HG03039 (cell line): ENCODE measurements at regions not wholly inside any gene's neighbourhood (a gene's known extent, or its start where the extent isn't known, plus 50 kb on each side); places are given as distances from the start of the nearest gene placed in this dataset.
"Not testable (repeated sequence)": the region's sequence is repeated elsewhere in the genome, so short reads cannot be mapped to it uniquely, and the experiment has no call there.

Source experiments
- ATAC-seq: cut with Tn5 transposase; IDR thresholded peaks from one replicate; pipeline ENCODE4 v1.9.1; 2021; ENCODE audit warnings: mild to moderate bottlenecking, moderate library complexity; ENCODE audit not compliant: unreplicated experiment

DNA sequence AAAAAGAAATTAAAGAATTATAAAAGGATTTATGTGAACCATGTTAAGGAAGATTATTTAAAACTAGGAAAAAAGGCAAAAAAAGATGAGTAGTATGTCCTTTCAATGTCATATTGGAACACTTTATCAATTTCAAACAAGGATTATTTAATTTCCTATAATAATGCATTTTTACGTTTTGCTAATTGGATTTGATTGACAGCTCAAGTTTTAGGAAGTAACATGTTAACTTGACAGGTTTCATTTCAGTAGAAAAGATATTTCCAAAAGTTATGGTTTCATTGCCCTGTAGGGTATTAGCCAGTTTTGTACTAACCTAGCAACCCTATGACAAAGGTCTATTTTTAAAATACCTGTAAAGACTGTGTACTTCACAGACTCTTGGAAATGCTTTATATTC lies 379.6 kb upstream of the ZFP42 start:
- ATAC-seq = no peak

DNA sequence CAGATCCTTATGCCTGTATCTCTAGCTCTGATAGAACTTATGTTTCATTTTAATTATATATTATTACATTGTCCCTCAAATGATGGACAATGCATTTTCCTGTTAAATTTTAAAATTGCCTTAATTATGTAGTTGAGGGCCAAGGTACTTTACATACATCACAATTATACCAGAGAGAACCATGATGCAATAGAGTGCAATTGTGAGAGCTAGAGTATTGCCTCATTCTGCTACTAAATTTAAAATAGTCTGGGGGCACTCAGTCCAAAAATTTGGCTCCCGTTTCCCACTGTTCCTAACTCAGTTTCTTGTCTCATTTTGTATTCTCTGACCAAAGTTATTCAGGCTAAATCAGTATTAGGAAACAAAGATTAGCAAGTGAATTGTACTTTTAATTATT lies 378.5 kb upstream of the ZFP42 start:
- no peak for ATAC-seq

DNA sequence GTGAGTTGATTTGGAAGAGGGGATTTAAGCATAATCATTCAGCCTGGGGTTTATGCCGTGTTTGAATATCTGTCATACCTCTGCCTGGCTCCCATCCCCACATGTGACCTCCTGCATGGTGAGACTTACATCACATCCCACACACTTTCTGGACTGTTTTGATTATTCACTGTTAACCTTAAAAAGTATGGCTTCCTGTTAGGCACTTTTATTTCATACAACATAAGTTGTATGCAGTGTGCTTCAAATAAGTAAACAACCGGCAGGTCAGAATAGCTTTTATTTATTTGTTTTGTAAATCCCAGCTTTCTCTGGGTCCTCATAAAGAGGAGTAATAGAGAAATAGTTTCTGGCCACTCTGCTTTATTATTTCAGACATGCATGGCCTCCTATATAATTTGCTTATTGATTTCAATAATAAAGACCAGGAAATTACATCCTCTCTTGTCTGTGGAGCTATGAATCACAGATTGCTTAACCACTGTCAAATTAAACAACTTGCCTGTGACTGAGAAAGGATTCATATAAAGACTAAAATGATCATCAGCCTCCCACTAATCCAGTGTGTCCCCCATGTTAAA lies 376.8 kb upstream of the ZFP42 start:
- no peak for ATAC-seq

DNA sequence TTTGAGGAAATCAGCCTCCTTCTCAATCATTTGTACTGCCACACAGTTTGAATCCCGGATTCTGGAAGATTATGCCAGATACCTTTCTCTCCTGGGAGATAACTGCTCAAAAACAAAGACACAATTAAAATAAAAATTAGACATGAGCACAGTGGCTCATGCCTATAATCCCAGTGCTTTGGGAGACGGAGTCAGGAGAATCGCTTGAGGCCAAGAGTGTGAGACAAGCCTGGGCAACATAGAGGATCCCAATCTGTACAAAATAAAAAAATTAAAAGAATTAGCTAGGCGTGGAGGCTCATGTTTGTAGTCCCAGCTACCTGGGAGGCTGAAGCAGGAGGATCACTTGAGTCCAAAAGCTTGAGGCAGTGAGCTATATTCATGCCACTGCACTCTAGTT lies 376.3 kb upstream of the ZFP42 start:
- ATAC-seq = no peak

DNA sequence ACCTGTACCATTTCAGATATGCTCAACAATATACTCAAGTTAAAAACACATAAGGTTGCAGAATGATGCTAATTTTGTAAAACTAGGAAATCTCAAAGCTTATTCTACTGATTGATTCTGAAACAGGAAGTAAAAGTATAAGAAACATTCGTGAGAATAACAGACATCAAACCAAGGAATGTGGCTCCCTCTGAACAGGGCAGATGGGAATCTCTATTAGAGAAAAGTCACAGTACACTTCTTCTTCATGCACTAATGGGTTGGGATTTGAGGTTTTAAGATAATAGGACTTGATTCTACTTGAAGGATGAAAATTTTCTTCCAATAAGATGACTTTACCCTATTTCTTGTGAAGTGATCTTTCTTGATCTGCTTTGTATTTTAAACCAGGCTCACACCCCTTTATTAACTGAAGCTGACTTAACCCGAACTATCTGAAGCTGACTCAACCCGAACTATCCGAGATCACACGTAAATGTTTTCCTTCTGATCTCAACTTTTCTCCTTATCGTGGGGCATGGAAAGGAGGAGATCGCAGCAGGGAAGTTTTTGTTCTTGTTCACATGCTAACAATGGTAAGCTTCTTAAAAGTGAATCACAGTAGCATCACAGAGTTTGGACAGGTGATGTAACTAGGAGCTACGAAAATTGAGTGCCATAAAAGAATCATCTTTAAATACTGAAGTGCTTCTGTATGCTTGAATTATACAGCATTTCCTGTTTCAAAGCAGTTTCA lies 363.1 kb upstream of the ZFP42 start:
- ATAC-seq = no peak

DNA sequence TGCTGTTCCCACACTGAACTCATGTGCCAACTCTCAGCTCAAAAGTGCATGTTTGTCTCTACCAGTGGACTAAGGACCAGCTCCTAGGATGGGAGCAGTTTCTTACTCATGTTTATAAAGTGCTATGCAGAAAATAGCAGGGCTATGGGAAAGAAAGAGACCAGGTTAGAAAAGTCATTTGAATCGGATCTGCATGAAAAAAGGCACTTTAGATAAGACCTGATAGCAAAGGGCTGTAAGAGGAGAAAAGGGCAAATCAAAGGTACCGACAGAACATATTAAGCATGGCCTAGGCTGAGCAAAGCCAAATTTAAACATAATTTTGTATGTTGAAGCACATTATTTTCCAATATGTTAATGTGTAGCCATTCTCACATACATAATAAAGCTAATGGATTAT lies 362.3 kb upstream of the ZFP42 start:
- ATAC-seq = no peak

DNA sequence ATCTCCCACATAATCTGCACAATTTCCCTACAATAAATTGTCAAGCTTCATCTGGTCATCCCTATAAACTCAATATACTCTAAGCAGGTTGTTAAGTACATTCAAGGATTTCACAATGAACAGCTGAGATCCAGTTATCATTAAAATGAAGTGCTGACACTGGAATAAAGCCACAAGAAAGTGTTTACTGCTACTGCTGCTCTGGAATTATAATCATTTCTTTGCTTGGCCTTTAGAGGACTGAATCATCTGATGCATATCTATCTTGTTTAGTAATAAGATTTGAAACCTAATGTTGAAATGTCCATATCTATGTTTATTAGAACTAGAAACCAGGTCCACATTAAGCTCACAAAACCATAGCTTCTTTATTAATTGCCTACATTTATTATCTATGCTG lies 338.6 kb upstream of the ZFP42 start:
- no peak for ATAC-seq

DNA sequence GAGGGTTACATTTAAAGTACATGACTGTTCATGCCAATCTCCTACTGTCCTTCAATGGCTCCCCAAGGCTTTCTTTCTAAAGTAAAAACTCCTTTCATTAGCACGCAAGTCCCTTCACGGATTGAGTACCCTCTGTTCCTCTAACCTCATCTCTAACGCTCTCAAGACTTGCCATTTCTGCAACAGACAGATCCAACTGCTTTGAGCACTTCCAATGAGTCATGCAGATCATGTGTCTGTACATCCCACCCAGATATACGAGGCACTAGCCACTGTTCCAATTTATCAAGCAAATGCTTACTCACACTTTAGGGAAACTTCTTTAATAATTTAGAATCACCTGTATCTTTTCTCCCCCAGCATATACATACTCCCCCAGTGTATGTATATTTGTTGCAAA lies 332.5 kb upstream of the ZFP42 start:
- no peak for ATAC-seq

DNA sequence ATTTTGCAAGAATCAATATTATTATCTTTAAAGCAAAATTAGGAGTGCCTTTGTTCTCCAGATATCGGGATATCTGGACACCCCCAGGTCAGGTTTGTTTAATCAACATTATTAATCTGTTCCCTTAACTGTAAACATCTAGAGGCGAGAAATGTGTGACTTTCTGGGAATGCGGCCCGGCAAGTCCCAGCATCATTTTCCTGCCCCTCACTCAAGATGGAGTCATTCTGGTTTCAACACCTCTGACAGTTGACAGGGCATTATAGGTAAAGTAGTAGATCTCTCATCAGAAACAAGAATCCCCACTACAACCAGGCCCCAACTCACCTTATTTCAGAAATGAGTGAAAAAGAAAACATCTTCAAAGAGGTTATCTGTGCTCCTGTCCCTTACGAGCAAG lies 331.6 kb upstream of the ZFP42 start:
- no peak for ATAC-seq

DNA sequence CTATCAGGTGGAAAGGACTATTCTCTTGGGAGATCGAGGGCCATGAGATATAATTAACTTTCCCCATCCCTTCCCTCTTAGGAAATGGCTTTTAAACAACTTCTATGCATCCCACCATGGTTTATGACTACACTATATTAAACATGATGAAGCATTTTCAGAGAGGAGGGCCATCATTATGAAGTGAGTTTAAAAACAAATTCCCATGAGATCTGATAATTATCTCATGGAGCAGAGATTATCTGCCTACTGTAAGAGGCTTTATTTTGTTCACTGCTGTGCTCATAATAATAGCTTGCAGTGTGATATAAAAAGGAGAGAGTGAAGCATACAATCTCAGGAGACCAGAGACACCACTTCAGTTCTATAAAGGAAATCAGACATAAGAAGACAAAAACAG lies 330.5 kb upstream of the ZFP42 start:
- ATAC-seq = no peak

DNA sequence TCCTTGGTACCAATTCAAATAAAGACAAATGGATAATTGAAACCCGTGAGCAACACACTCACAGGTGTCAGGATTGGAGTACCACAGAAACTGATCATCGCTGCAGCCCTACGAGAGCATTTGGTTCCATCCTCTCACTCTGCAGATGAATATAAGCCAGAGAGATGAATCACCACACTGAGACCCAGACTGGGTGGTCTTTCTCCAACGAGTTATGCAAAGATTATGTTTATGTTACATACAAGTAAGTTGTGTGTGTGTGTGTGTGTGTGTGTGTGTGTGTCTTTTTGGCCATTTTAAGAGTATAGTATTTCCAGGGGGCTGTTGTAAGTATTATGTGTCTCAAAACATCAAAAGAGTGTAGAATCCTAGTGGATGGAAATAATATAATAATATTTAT lies 329.5 kb upstream of the ZFP42 start:
- no peak for ATAC-seq

DNA sequence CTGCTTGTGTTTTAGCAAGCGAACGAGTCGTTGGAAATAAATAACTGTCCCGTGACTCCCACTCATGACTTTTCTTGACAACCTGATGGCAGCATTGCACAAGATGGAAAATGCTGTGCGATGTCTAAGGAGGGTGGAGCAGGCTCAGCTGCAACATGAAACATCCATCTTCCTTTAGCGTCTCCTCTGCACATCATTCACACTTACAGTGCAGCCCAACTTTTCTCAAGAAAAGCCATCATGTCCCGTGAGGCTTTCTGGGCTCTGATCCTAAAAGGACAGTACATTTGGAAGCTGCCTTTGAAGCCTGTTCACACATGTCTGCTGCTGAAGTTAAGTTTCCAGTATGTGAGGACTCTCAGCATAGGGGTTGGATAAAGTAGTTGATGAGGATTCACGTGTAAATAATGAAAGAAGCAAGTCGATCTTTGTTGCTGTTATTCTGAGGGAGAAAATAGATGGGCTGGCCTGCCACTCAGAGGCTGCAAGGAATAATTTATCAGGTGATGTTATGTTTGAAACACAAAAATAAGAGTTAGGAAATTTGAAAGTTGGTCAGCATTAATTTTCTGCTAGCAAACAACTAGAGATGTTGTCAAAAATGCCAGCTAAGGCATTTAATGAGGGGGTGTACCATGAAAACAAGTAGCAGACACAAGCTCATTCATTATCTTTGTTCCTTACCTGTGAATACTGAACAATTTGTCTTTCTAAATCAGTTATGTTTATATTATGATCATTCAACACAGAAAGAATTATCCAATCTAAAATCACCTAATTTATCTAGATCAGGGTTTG lies 328.7 kb upstream of the ZFP42 start:
- no peak for ATAC-seq

DNA sequence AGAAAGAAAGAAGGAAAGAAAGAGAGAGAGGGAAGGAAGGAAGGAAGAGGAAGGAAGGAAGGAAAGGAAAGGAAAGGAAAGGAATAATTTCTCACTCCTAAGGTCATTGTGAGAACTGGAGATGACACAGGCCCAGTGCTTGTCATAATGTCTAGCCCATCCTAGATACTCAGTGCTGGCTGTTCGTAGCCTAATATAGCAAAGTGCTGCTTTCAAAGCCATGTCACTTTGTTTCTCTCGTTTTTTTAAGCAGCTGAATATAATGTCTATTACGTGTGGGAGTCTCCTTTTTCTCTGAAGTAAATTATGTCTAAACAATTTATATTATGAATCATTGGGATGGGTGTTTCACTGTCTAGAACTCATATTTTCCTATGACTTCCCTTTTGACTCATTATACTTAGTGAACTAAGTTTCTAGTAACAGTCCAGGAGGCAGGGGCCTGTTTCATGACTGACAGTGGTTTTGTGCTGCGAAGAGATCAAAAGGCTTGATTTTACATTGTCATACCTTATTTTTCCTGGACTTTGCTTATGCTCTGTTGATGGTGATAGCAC lies 327.0 kb upstream of the ZFP42 start:
- ATAC-seq = no peak

DNA sequence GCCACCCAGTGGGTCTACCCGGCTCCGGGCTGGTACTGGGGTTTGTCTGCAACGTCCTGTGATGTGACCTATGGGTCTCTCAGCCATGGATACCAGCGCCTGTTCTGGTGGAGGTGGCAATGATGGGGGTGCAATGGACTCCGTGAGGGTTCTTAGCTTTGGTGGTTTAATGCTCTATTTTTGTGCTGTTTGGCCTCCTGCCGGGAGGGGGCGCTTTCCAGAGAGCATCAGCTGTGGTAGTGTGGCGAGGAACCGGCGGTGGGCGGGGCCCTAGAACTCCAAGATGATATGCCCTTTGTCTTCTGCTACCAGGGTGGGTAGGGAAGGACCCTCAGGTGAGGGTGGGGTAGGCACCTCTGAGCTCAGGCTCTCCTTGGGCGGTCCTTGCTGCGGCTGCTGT lies 324.1 kb upstream of the ZFP42 start:
- ATAC-seq = not testable (repeated sequence)

DNA sequence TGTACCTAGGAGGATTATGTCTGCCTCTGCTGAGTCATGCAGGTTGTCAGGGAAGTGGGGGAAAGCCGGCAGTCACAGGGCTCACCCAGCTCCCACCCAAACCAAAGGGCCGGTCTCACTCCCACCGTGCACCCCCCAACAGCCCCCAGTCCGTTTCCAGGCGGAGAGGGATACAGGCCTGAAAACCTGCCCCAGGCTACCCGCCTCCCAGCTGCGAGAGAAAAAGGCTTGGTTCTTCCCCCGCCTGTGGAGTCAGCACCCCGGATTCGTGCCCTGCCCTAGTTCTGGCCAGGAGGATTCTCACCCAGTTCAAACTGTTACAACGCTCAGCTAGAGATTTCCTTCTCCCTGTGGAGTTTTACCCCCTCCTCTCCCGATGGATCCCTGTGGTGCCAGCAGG lies 323.6 kb upstream of the ZFP42 start:
- not testable (repeated sequence) for ATAC-seq

DNA sequence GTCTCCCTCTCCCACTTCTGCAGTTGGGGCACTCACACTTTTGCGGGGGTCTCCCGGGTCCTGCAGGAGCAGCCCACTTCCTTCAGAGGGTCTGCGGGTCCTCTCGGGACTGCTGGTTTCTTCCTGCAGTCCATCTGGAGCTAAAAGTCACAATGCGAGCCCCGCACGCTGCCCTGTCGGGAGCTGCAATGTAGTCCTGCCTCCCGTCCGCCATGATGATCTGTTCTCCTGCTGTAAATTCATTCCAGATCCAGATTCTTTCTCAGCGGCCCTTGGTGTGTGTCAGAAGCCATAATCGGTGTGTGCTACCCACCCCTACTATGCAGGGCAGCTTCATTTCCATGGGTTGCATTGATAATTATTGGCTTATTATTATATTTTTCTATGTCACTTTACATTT lies 323.0 kb upstream of the ZFP42 start:
- ATAC-seq = not testable (repeated sequence)

DNA sequence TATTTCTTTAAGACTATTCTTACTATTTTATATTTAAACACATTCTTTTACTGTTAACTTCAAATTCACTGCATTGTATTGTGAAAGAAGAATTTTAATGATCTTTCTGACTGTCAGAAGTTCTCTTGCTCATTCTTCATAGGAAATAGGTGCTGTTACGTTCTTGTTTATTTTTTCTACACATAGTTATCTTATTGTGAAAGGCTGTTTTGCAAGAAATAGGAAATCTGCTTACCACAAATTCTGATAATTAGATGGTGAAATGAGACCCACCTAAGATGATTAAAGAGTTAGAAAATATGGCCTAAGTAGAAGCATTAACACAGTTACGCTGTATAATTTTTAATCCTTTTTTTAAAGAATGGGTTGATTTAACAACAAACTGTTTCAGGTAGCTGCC lies 316.1 kb upstream of the ZFP42 start:
- no peak for ATAC-seq

DNA sequence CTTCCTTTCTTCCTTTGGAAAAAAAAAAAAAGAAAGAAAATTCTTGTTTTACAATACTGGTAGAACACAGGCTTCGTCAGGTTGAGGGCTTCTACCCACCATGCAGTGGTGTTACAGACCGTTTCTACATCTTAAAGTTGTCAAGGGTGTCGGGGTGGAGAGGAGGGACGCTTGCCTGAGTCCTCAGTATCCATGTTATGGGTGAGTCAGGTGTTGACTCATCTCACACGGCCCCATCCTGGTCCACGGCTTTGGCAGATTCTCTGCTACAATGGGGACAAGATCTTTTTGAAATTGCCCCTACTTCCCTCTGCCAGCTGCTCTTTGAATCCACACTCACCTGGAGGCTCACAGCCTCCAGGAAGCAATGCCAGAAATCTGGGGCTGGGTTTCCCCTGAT lies 310.3 kb upstream of the ZFP42 start:
- ATAC-seq = no peak

DNA sequence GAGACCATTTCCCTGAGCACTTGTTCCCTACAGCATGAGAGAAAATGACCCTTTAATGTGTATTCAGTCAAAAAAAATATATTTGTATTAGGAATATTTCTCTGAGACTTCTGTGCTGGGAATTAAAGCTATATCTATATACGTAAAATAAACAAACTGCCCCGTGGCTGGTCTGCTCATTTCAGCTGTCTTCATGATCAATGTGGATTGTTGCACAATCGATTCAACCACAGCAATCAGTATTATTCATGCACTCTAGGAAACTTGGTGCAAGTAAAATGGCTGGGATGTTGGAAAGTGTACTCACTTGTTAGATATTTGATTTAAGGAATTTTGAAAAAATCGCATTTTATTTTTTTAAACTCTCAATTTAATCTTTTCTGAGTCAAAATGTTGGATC lies 307.9 kb upstream of the ZFP42 start:
- ATAC-seq = no peak

DNA sequence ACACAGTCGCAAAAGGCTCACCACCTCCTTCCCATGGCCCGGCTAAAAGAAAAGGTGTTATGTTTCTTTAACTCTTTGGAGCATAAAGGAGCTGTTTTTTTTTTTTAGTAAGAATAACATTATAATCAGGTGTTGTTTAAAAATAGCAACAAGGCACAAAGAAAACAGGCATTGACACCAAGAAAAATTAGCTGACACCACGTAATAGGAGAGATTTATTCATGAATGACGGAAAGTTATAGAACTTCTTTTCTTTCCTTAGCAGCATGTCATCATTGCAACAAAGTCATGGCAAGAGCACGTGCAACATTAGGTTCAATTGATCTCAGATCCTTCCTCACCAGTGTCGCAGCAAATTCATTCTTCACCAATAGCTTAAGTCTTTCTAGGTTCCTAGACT lies 302.9 kb upstream of the ZFP42 start:
- no peak for ATAC-seq

DNA sequence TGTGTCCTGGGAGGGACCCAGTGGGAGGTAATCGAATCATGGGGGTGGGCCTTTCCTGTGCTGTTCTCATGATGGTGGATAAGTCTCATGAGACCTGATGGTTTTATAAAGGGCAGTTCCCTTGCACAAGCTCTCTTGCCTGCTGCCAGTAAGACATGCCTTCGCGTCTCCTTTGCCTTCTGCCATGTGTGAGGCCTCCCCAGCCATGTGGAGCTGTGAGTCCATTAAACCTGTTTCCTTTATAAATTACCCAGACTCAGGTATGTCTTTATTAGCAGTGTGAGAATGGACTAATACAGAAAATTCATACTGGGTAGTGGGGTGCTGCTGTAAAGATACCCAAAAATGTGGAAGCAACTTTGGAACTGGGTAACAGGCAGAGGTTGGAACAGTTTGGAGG lies 300.0 kb upstream of the ZFP42 start:
- not testable (repeated sequence) for ATAC-seq

DNA sequence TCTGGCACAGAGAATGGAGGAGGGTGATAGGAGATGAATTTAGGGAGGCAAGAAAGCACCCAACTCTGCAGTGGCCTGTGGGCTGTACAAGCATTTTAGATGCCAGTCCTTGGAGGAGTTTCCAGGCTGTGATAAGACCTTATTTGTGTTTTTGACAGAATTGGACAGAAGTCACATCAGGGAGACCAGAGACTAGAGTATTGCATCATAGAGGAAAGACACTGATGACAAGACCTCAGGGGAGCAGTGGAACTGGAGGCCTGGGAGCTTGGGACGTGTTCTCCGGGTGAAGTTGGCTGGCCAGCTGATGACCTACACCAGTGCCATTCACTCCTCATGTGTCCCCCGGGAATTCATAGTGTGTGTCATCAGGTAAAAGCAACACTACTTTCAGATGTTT lies 284.0 kb upstream of the ZFP42 start:
- ATAC-seq = no peak
